NCI-H187 treated with DMSO at 0.1 percent for 48 hours (cell line): ENCODE measurements at regions not wholly inside any gene's neighbourhood (a gene's known extent, or its start where the extent isn't known, plus 50 kb on each side); places are given as distances from the start of the nearest gene placed in this dataset.
"Not testable (repeated sequence)": the region's sequence is repeated elsewhere in the genome, so short reads cannot be mapped to it uniquely, and the experiment has no call there.

Source experiments
- DNase-seq: peaks from one replicate; lab custom pipeline; 2025; lab: John Stamatoyannopoulos, UW

GRCh38 chr12:124476011-124476400 lies 91.4 kb downstream of the NCOR2 start:
- DNase-seq: no peak

GRCh38 chr12:124475295-124476010 lies 92.0 kb downstream of the NCOR2 start:
- no peak for DNase-seq

GRCh38 chr12:124474709-124475108 lies 92.7 kb downstream of the NCOR2 start:
- DNase-seq: no peak

GRCh38 chr12:124472690-124473279 lies 94.6 kb downstream of the NCOR2 start:
- DNase-seq: no peak

GRCh38 chr12:124471828-124472227 lies 95.6 kb downstream of the NCOR2 start:
- no peak for DNase-seq

GRCh38 chr12:124470806-124471205 lies 96.6 kb downstream of the NCOR2 start:
- DNase-seq: no peak

- no peak for DNase-seq
Observed at GRCh38 chr12:124470139-124470538, 97.3 kb downstream of the NCOR2 start.

GRCh38 chr12:124469193-124469888 lies 98.1 kb downstream of the NCOR2 start:
- no peak for DNase-seq

GRCh38 chr12:124467549-124467948 lies 99.9 kb downstream of the NCOR2 start:
- not testable (repeated sequence) for DNase-seq

- no peak for DNase-seq
Observed at GRCh38 chr12:124466216-124467128, 100.9 kb downstream of the NCOR2 start.

GRCh38 chr12:124465473-124465872 lies 101.9 kb downstream of the NCOR2 start:
- DNase-seq: no peak

- DNase-seq: no peak
Observed at GRCh38 chr12:124464830-124465229, 102.6 kb downstream of the NCOR2 start.

- no peak for DNase-seq
Observed at GRCh38 chr12:124464062-124464461, 103.3 kb downstream of the NCOR2 start.

- DNase-seq: peak; percentile 24
Observed at GRCh38 chr12:124463341-124463921, 104.0 kb downstream of the NCOR2 start.

GRCh38 chr12:124462750-124463149 lies 104.7 kb downstream of the NCOR2 start:
- no peak for DNase-seq

GRCh38 chr12:124461851-124462623 lies 105.4 kb downstream of the NCOR2 start:
- DNase-seq: no peak

GRCh38 chr12:124461241-124461673 lies 106.2 kb downstream of the NCOR2 start:
- DNase-seq: no peak

GRCh38 chr12:124460771-124461170 lies 106.6 kb downstream of the NCOR2 start:
- no peak for DNase-seq

GRCh38 chr12:124459852-124460645 lies 107.4 kb downstream of the NCOR2 start:
- no peak for DNase-seq
